Hypothalamus (tissue), 51 donors: ENCODE measurements at regions not wholly inside any gene's neighbourhood (a gene's known extent, or its start where the extent isn't known, plus 50 kb on each side); places are given as distances from the start of the nearest gene placed in this dataset.

Experiments
- DNase-seq, 51 donors: peaks; one replicate each; lab custom pipeline; 2025; lab: John Stamatoyannopoulos, UW

- DNase-seq: no peak
These were observed 774.5 kb upstream of the COBL start for GRCh38 chr7:52091101-52091500.

- DNase-seq: peak in 17 of 51 donors; percentile 2 to 38 (median 12)
These were observed 771.6 kb upstream of the COBL start for GRCh38 chr7:52088008-52088901.

GRCh38 chr7:52085610-52086009 lies 769.0 kb upstream of the COBL start:
- no peak for DNase-seq

GRCh38 chr7:52080493-52080892 lies 763.9 kb upstream of the COBL start:
- no peak for DNase-seq

- no peak for DNase-seq
These were observed 763.1 kb upstream of the COBL start for GRCh38 chr7:52079726-52080125.

- no peak for DNase-seq
These were observed 761.0 kb upstream of the COBL start for GRCh38 chr7:52077571-52077970.

GRCh38 chr7:52074912-52075311 lies 758.3 kb upstream of the COBL start:
- DNase-seq: no peak

GRCh38 chr7:52074071-52074470 lies 757.5 kb upstream of the COBL start:
- DNase-seq: no peak

- no peak for DNase-seq
These were observed 755.1 kb upstream of the COBL start for GRCh38 chr7:52071744-52072143.

GRCh38 chr7:52064493-52064892 lies 747.9 kb upstream of the COBL start:
- DNase-seq: no peak

- DNase-seq: no peak
These were observed 745.1 kb upstream of the COBL start for GRCh38 chr7:52061666-52062065.

GRCh38 chr7:52053525-52053924 lies 736.9 kb upstream of the COBL start:
- no peak for DNase-seq

GRCh38 chr7:52030722-52031121 lies 714.1 kb upstream of the COBL start:
- no peak for DNase-seq

- no peak for DNase-seq
These were observed 709.5 kb upstream of the COBL start for GRCh38 chr7:52026140-52026539.

GRCh38 chr7:52021343-52021742 lies 704.7 kb upstream of the COBL start:
- DNase-seq: no peak

- DNase-seq: no peak
These were observed 702.1 kb upstream of the COBL start for GRCh38 chr7:52018680-52019054.

- DNase-seq: peak in 7 of 51 donors; percentile 2 to 25 (median 19)
These were observed 701.4 kb upstream of the COBL start for GRCh38 chr7:52017802-52018679.

- no peak for DNase-seq
These were observed 692.6 kb upstream of the COBL start for GRCh38 chr7:52009181-52009580.

- DNase-seq: no peak
These were observed 690.1 kb upstream of the COBL start for GRCh38 chr7:52006674-52007073.

GRCh38 chr7:52005613-52006012 lies 689.0 kb upstream of the COBL start:
- no peak for DNase-seq

GRCh38 chr7:51995596-51996179 lies 679.1 kb upstream of the COBL start:
- no peak for DNase-seq
